K562 (cell line): ENCODE measurements at regions not wholly inside any gene's neighbourhood (a gene's known extent, or its start where the extent isn't known, plus 50 kb on each side); places are given as distances from the start of the nearest gene placed in this dataset.

ENCODE experiments used
- ATAC-seq: fragments of 200-7000 bp; cut with Tn5 transposase; 3 replicates; pipeline ENCODE4 v1.9.1; 2020; ENCODE audit warnings: moderate library complexity
- BruUV-seq: library from RNA; stranded (reverse); fragments of 400-500 nt; replicated peaks from 2 replicates; lab custom pipeline; 2021; lab: Mats Ljungman, UMichigan
- CTCF ChIA-PET: fragments of 300-600 bp; formaldehyde crosslinking; extraction: SDS; loops from one replicate; lab custom pipeline; 2021; ENCODE audit warnings: low intra/inter-chr PET ratio; lab: Yijun Ruan, JAX
- POLR2A ChIA-PET: fragments of 300-600, 350-650 bp; sonication (Branson Sonifier 250); formaldehyde crosslinking; extraction: SDS; loops from one replicate; lab custom pipeline; 2021; ENCODE audit warnings: antibody characterized with exemption, inconsistent platforms; lab: Yijun Ruan, JAX
- DNase-seq, 4 experiments: peaks; one replicate each; pipeline versions ENCODE4 v3.0.0 to v3.0.0-alpha.2; 2011 to 2018; ENCODE audit warnings: low spot score in 3 of 4, mixed read lengths in 3 of 4; ENCODE audit errors: extremely low read depth in 1 of 4
- FAIRE-seq: peaks from 2 replicates; lab custom pipeline; 2011; peaks lifted over from hg19 to GRCh38; lab: Jason Lieb, UNC
- H2AFZ ChIP-seq: 2 replicates; pipeline ENCODE4 v1.6.0; 2011; ENCODE audit warnings: low read depth, low read length, control low read depth, inconsistent platforms
- H3K27ac ChIP-seq: fragments of 200-600 bp; 3 replicates; pipeline ENCODE4 v1.8.0; 2011; ENCODE audit warnings: low read depth, mild to moderate bottlenecking, control low read depth, inconsistent platforms, low read length, moderate library complexity, mixed read lengths; ENCODE audit errors: extremely low read depth
- H3K27me3 ChIP-seq, 2 experiments: fragments of 300-600 bp in 1 of 2; 2 replicates in 1 of 2; 3 replicates in 1 of 2; pipeline versions ENCODE4 v1.6.0 to v1.8.0; 2011; ENCODE audit warnings: inconsistent platforms in 2 of 2, low read length in 2 of 2, mild to moderate bottlenecking in 1 of 2, mixed read lengths in 1 of 2, moderate library complexity in 1 of 2; ENCODE audit not compliant: control insufficient read depth in 2 of 2, insufficient read depth in 2 of 2
- H3K36me3 ChIP-seq: fragments of 300-600 bp; 3 replicates; pipeline ENCODE4 v1.8.0; 2011; ENCODE audit warnings: mild to moderate bottlenecking, low read length, inconsistent platforms; ENCODE audit not compliant: control insufficient read depth, insufficient read depth
- H3K4me1 ChIP-seq, 2 experiments: fragments of 200-600 bp in 1 of 2; replicated peaks in 1 of 2; 2 replicates in 1 of 2; 3 replicates in 1 of 2; pipeline versions ENCODE4 v1.5.1 to v1.8.0; 2011; ENCODE audit warnings: inconsistent platforms in 2 of 2, low read length in 2 of 2, mild to moderate bottlenecking in 1 of 2, mixed read lengths in 1 of 2, moderate library complexity in 1 of 2; ENCODE audit not compliant: control insufficient read depth in 2 of 2, insufficient read depth in 2 of 2
- H3K4me2 ChIP-seq: 2 replicates; pipeline ENCODE4 v1.6.1; 2011; ENCODE audit warnings: low read length, control low read depth, inconsistent platforms, mixed read lengths; ENCODE audit not compliant: insufficient read depth
- H3K4me3 ChIP-seq: fragments of 200-600 bp; sonication (generic), shearing (Covaris generic); 2 replicates; pipeline ENCODE4 v1.5.1; 2016; ENCODE audit warnings: control low read depth, inconsistent platforms
- H3K79me2 ChIP-seq: fragments of 200-600 bp; 3 replicates; pipeline ENCODE4 v1.8.0; 2011; ENCODE audit warnings: low read length, inconsistent platforms; ENCODE audit not compliant: control insufficient read depth, insufficient read depth
- H3K9ac ChIP-seq, 2 experiments: 2 replicates each; pipeline versions ENCODE4 v1.6.0 to v1.6.1; 2011; ENCODE audit warnings: low read depth in 2 of 2, low read length in 2 of 2, control low read depth in 1 of 2, inconsistent platforms in 1 of 2, mild to moderate bottlenecking in 1 of 2, mixed read lengths in 1 of 2; ENCODE audit not compliant: insufficient read depth in 1 of 2
- H3K9me1 ChIP-seq: one replicate; pipeline ENCODE4 v1.6.0; 2011; ENCODE audit warnings: inconsistent platforms, mild to moderate bottlenecking, low read length, moderate library complexity; ENCODE audit not compliant: control insufficient read depth, insufficient read depth
- H3K9me3 ChIP-seq: replicated peaks from 2 replicates; pipeline ENCODE4 v1.5.1; 2011; ENCODE audit warnings: low read depth, low read length, inconsistent platforms; ENCODE audit not compliant: control insufficient read depth, insufficient read depth
- H4K20me1 ChIP-seq: replicated peaks from 2 replicates; pipeline ENCODE4 v1.6.1; 2011; ENCODE audit warnings: low read length, inconsistent platforms, mixed read lengths; ENCODE audit not compliant: control insufficient read depth, insufficient read depth
- MYNN ChIP-seq, 2 experiments: sonication (generic); formaldehyde crosslinking in 1 of 2; IDR thresholded peaks; 2 replicates each; pipeline versions ENCODE4 v1.5.0 to v1.6.1; 2016 to 2020; ENCODE audit warnings: antibody characterized with exemption in 1 of 2, missing genetic modification reagents in 1 of 2
- NONO ChIP-seq, 2 experiments: fragments of 200-400 bp in 1 of 2; fragments of 450-650 bp in 1 of 2; formaldehyde crosslinking in 1 of 2; IDR thresholded peaks; 2 replicates each; pipeline ENCODE4 v1.6.1; 2017; ENCODE audit warnings: low read depth in 2 of 2, mild to moderate bottlenecking in 2 of 2, moderate library complexity in 2 of 2, low read length in 1 of 2
- PHF8 ChIP-seq: fragments of 200-600 bp; sonication (generic); IDR thresholded peaks from 2 replicates; pipeline ENCODE4 v1.6.1; 2012; ENCODE audit warnings: mixed run types, mild to moderate bottlenecking, inconsistent platforms, low read length, moderate library complexity, borderline replicate concordance
- ZBTB17 ChIP-seq: fragments of 450-650 bp; formaldehyde crosslinking; IDR thresholded peaks from 2 replicates; pipeline ENCODE4 v1.4.0; 2020; ENCODE audit warnings: mild to moderate bottlenecking
- WGBS: fragments of 100-300 bp; shearing (Covaris generic); methylation state at CpG from one replicate; pipeline ENCODE4 v1.1.6; 2016; ENCODE audit warnings: low coverage, mixed read lengths; ENCODE audit not compliant: insufficient coverage; ENCODE audit errors: missing lambda C conversion rate; 5-methylcytosine and 5-hydroxymethylcytosine counted together
- in situ Hi-C: fragments of 300-500 bp; cut with MboI; formaldehyde crosslinking; loops from 4 replicates; pipeline ENCODE4 v1.15.0; 2018; ENCODE audit warnings: inconsistent platforms, mixed read lengths
- intact Hi-C: fragments of 100-400 bp; cut with micrococcal nuclease; formaldehyde crosslinking; loops from 2 replicates; pipeline ENCODE4 v1.14.2; 2022
- TF ChIP-seq, protein P1 (sequence below), 2 experiments: fragments of 450-650 bp; IDR thresholded peaks; 2 replicates each; pipeline ENCODE4 v1.6.1; 2016
- TF ChIP-seq, protein P2 (sequence below): fragments of 250-450 bp; sonication (Bioruptor Pico); IDR thresholded peaks from 2 replicates; pipeline ENCODE4 v1.5.0; 2021

DNA sequence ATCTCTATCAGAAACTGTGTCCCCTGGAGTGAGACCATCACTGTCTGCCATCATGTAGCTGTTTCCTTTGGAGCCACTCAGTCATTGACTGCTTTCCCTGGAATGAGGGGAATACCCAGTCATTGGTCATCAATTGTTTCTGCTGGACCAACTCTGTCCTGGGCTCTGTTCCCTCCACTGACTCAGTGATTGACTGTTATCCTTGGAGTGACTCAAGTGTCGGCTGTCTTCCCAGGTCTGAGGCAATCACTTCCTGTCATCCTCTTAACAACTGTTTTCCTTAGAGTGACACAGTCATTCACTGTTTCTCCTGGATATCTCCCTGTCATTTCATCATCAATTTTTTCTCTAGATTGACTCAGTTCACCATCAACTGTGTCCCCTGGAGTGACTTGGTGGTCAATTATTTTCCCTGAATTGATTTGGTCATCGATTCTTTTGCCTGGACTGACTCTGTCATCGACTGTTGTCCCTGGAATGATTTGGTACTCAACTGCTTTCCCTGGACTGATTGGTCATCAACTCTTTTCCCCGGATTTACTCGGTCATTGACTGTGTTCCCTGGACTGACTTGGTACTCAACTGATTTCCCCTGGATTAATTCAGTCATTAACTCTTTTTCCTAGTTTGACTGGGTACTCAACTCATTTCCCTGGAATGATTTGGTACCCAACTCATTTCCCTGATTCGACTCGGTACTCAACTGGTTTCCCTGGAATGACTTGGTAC, 327.9 kb upstream of the VCX start:
- Histone ChIP-seq H2AFZ (no peak overlapping the region), H4K20me1 (no peaks in the 10 kb centered on the region), H3K27me3 (no peaks in the 10 kb centered on the region), H3K9me1 (no peaks in the 10 kb centered on the region), H3K4me3 (no peak overlapping the region), H3K27ac (no peak overlapping the region), H3K9me3 (no peaks in the 10 kb centered on the region), H3K9ac (no peak overlapping the region), H3K4me2 (no peak overlapping the region), H3K4me1 (no peaks in the 10 kb centered on the region), H3K36me3 (no peaks in the 10 kb centered on the region), H3K79me2 (no peaks in the 10 kb centered on the region)
- in situ Hi-C loops: no loop called here
- ATAC-seq (no peak), FAIRE-seq (no peak), DNase-seq (no peak)
- 0% methylated on average over 7 of the region's 7 CpGs for WGBS
- POLR2A ChIA-PET: no interaction called here
- TF ChIP-seq PHF8 (no peak), ZBTB17 (peak; percentile 92)
- TF ChIP-seq, protein P1, sequence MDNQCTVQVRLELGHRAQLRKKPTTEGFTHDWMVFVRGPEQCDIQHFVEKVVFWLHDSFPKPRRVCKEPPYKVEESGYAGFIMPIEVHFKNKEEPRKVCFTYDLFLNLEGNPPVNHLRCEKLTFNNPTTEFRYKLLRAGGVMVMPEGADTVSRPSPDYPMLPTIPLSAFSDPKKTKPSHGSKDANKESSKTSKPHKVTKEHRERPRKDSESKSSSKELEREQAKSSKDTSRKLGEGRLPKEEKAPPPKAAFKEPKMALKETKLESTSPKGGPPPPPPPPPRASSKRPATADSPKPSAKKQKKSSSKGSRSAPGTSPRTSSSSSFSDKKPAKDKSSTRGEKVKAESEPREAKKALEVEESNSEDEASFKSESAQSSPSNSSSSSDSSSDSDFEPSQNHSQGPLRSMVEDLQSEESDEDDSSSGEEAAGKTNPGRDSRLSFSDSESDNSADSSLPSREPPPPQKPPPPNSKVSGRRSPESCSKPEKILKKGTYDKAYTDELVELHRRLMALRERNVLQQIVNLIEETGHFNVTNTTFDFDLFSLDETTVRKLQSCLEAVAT (IDR thresholded peaks at IDR 0.05): peak in 1 of 2 experiments; percentile 92; a peak in 2 of 4 replicates
- intact Hi-C loops: no loop called here
- CTCF ChIA-PET: no interaction called here
- BruUV-seq: no TSS peak

DNA sequence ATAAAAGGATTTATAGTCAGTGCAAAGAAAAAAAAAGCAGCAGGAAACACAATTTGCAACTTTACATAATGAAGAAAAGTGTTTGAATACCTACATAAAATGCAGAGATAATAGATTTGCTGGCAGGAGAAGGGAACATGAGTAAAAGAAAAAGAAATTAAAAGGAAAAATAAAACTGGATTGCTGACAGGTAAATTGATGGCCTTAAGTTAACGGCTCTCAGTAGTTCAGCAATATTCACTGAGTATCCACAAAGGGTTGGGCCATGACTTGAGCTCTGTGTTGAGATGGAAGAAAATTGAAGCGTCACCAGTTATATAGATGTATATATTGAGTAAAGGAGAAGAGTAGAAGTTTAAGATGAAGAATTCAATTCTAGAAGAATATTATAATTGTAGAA, 330.1 kb upstream of the VCX start:
- no peak for DNase-seq
- H3K4me3 ChIP-seq: no peak overlapping the region
- no peaks in the 10 kb centered on the region for H3K9me3 ChIP-seq
- no TSS peak for BruUV-seq
- H3K79me2 ChIP-seq: no peaks in the 10 kb centered on the region
- no peak for FAIRE-seq
- TF ChIP-seq MYNN (IDR thresholded peaks at IDR 0.05) (no peak), MYNN (CRISPR knock-in tag; IDR thresholded peaks at IDR 0.05) (no peak), NONO (IDR thresholded peaks at IDR 0.05; ENCODE audit: low read depth in 2 of 2, low read length in 1 of 2) (no peak)
- TF ChIP-seq, protein P2, sequence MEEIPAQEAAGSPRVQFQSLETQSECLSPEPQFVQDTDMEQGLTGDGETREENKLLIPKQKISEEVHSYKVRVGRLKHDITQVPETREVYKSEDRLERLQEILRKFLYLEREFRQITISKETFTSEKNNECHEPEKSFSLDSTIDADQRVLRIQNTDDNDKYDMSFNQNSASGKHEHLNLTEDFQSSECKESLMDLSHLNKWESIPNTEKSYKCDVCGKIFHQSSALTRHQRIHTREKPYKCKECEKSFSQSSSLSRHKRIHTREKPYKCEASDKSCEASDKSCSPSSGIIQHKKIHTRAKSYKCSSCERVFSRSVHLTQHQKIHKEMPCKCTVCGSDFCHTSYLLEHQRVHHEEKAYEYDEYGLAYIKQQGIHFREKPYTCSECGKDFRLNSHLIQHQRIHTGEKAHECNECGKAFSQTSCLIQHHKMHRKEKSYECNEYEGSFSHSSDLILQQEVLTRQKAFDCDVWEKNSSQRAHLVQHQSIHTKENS (CRISPR knock-in tag): no peak
- TF ChIP-seq, all 486 proteins: peak for 0
- no peaks in the 10 kb centered on the region for H3K36me3 ChIP-seq
- no peak overlapping the region for H2AFZ ChIP-seq
- 0% methylated on average over 2 of the region's 2 CpGs for WGBS
- in situ Hi-C loops: no loop called here
- H3K9me1 ChIP-seq: no peaks in the 10 kb centered on the region
- intact Hi-C loops: no loop called here
- ATAC-seq: no peak
- H4K20me1 ChIP-seq: no peaks in the 10 kb centered on the region
- no peak overlapping the region for H3K9ac ChIP-seq
- ChIA-PET CTCF (no interaction called here), POLR2A (no interaction called here)
- no peaks in the 10 kb centered on the region for H3K27me3 ChIP-seq
- no peak overlapping the region for H3K4me2 ChIP-seq
- no peaks in the 10 kb centered on the region for H3K4me1 ChIP-seq
- H3K27ac ChIP-seq: no peak overlapping the region
